ENCODE measurements at regions not wholly inside any gene's neighbourhood (a gene's known extent, or its start where the extent isn't known, plus 50 kb on each side); places are given as distances from the start of the nearest gene placed in this dataset. TPM values are rescaled to one million over a fixed set of nuclear protein-coding genes. Genes with fewer than 3 reads are reported as not detected.
"Not testable (repeated sequence)": the region's sequence is repeated elsewhere in the genome, so short reads cannot be mapped to it uniquely, and the experiment has no call there.

DNA sequence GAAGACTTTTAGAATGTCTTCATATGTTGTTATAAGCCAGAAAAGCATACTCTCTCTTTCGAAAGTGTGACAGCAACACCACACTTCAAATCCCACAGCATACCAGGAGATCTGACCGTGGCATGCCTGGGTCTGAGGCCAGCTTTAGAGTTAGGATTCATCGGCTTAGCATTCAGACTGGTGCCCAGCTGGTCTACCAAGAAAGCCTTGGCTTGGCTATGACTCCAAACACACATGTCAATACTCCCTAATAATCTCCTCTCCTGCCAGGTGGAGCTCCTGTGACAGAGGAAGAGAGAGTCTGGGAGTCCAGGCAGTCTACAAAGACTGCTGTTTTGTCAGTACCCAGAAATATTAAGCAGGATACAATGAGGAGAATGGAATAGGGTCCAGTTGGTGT, 77.1 kb upstream of the MAN1A1 start:
- intact Hi-C loops (cut with micrococcal nuclease): no loop called here
- Mint-ChIP-seq H3K36me3 (ENCODE audit: low read depth) (no peaks in the 10 kb centered on the region), H3K27me3 (no peaks in the 10 kb centered on the region), H3K9me3 (peaks cover 8% of the 10 kb centered on the region), H3K27ac (no peak overlapping the region), H3K4me3 (no peak overlapping the region), H3K4me1 (ENCODE audit: low read depth) (no peaks in the 10 kb centered on the region)
- ChIA-PET POLR2A (no interaction called here), CTCF (interaction anchor here (0.7 kb wide), 1 partner anchor 284 kb away, joined by 3 read pairs; no protein-coding TSS in a partner anchor)
- DNase-seq (no peak), ATAC-seq (no peak)
- TF ChIP-seq, protein P1, sequence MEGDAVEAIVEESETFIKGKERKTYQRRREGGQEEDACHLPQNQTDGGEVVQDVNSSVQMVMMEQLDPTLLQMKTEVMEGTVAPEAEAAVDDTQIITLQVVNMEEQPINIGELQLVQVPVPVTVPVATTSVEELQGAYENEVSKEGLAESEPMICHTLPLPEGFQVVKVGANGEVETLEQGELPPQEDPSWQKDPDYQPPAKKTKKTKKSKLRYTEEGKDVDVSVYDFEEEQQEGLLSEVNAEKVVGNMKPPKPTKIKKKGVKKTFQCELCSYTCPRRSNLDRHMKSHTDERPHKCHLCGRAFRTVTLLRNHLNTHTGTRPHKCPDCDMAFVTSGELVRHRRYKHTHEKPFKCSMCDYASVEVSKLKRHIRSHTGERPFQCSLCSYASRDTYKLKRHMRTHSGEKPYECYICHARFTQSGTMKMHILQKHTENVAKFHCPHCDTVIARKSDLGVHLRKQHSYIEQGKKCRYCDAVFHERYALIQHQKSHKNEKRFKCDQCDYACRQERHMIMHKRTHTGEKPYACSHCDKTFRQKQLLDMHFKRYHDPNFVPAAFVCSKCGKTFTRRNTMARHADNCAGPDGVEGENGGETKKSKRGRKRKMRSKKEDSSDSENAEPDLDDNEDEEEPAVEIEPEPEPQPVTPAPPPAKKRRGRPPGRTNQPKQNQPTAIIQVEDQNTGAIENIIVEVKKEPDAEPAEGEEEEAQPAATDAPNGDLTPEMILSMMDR (IDR thresholded peaks at IDR 0.05): no peak

DNA sequence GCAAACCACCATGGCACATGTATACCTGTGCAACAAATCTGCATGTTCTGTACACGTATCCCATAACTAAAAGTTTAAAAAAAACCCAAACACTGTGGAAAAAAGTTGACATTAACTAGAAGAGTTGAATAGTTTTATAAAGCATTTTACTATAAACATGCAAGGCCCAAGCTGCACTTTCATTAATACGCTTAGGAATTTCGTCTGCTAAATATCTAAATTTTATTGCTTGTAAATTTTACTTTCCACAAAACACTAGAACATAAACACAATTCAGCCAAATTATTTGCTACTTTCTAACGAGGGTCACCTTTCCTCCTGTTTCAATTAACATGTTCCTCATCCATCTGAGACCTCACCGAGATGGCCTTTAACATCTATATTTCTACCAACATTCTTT, 74.4 kb upstream of the MAN1A1 start:
- DNase-seq: no peak
- Mint-ChIP-seq H3K36me3 (ENCODE audit: low read depth) (no peaks in the 10 kb centered on the region), H3K27ac (no peak overlapping the region), H3K27me3 (no peaks in the 10 kb centered on the region), H3K9me3 (peaks cover 19% of the 10 kb centered on the region), H3K4me1 (ENCODE audit: low read depth) (no peaks in the 10 kb centered on the region), H3K4me3 (no peak overlapping the region)
- TF ChIP-seq, protein P1 (IDR thresholded peaks at IDR 0.05): no peak
- POLR2A ChIA-PET: no interaction called here
- intact Hi-C loops (cut with micrococcal nuclease): no loop called here
- ATAC-seq: no peak
- CTCF ChIA-PET: no interaction called here

DNA sequence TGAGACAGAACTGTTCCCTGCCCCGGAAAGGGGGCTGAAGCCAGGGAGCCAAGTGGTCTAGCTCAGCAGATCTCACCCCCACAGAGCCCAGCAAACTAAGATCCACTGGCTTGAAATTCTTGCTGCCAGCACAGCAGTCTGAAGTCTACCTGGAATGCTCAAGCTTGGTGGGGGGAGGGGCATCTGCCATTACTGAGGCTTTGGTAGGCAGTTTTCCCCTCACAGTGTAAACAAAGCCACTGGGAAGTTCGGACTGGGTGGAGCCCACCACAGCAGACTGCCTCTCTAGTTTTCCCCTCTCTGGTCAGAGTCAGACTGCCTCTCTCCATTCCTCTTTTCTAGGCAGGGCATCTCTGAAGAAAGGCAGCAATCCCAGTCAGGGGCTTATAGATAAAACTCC, 68.5 kb upstream of the MAN1A1 start:
- peaks cover 31% of the 10 kb centered on the region for H3K9me3 Mint-ChIP-seq
- H3K4me1 Mint-ChIP-seq (ENCODE audit: low read depth); H3K27ac Mint-ChIP-seq; H3K36me3 Mint-ChIP-seq (ENCODE audit: low read depth); intact Hi-C loops (cut with micrococcal nuclease); DNase-seq; ATAC-seq; CTCF ChIA-PET; H3K27me3 Mint-ChIP-seq; POLR2A ChIA-PET; H3K4me3 Mint-ChIP-seq: not testable (repeated sequence)

DNA sequence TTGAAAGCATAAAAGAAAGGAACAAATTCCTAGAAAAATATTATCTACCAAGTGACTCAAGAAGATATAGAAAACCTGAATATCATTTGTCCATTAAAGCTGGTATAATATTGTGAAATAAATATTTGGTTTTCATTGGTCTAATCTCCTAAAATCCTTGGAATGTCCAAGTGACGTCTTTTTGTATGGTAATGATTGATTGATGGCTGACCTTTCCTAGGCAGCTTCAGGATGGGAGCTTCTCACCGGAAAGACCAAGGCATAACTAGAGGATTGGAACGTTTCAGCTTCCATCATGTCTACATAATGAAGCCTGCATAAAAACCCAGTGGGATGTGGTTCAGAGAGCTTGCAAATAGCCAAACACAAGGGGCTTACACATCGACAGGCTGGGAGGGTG, 57.6 kb upstream of the MAN1A1 start:
- TF ChIP-seq, protein P1 (IDR thresholded peaks at IDR 0.05): no peak

DNA sequence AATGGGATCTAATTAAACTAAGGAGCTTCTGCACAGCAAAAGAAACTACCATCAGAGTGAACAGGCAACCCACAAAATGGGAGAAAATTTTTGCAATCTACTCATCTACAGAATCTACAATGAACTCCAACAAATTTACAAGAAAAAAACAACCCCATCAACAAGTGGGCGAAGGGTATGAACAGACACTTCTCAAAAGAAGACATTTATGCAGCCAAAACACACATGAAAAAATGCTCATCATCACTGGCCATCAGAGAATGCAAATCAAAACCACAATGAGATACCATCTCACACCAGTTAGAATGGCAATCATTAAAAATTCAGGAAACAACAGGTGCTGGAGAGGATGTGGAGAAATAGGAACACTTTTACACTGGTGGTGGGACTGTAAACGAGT, 55.6 kb upstream of the MAN1A1 start:
- H3K4me3 Mint-ChIP-seq; CTCF ChIA-PET; H3K4me1 Mint-ChIP-seq (ENCODE audit: low read depth); H3K27me3 Mint-ChIP-seq; DNase-seq; ATAC-seq; H3K36me3 Mint-ChIP-seq (ENCODE audit: low read depth); POLR2A ChIA-PET; intact Hi-C loops (cut with micrococcal nuclease); H3K27ac Mint-ChIP-seq: not testable (repeated sequence)
- peaks cover 22% of the 10 kb centered on the region for H3K9me3 Mint-ChIP-seq

More for the DNA sequence above, 57.6 kb upstream of the MAN1A1 start:
- H3K4me3 Mint-ChIP-seq: no peak overlapping the region
- ChIA-PET POLR2A (no interaction called here), CTCF (interaction anchor here (1.0 kb wide), 1 partner anchor 296 kb away, joined by 3 read pairs; no protein-coding TSS in a partner anchor)
- no peaks in the 10 kb centered on the region for H3K27me3 Mint-ChIP-seq
- H3K4me1 Mint-ChIP-seq (ENCODE audit: low read depth): no peaks in the 10 kb centered on the region
- no peak overlapping the region for H3K27ac Mint-ChIP-seq
- intact Hi-C loops (cut with micrococcal nuclease): no loop called here
- ATAC-seq (no peak), DNase-seq (no peak)
- peaks cover 19% of the 10 kb centered on the region for H3K9me3 Mint-ChIP-seq
- peaks cover 2% of the 10 kb centered on the region for H3K36me3 Mint-ChIP-seq (ENCODE audit: low read depth)

Small RNA genes in the stretch of these regions (microRNA-seq; reads per million reads assigned to microRNA genes)
- gene MIR3144 (ENCODE audit: borderline microRNAs expressed, borderline replicate concordance): not detected

All from activated CD8-positive, alpha-beta T cell treated with anti-CD3 and anti-CD28 coated beads for 36 hours (primary cell).